Inflammatory macrophage (primary cell): ENCODE measurements at regions not wholly inside any gene's neighbourhood (a gene's known extent, or its start where the extent isn't known, plus 50 kb on each side); places are given as distances from the start of the nearest gene placed in this dataset.

Experiments
- DNase-seq, 2 donors: peaks; one replicate each; pipeline ENCODE4 v3.0.0-alpha.2; 2020 to 2022

DNA sequence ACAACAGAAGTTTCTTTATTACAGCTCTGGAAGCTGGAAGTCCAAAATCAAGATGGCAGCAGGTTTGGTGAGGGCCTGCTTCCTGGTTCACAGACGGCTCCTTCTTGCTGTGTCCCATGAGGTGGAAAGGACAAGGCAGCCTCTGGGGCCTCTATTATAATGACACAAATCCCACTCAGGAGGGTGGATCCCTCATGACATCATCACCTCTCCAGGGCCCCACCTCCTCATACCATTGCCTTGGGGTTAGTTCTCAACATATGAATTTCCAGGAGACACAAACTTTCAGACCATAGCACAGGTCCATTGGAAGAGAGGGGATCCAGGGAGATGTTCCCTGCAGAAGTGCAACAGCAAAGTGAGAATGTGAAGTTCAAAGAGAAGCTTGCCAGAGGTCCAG lies 202.8 kb downstream of the TFCP2L1 start:
- DNase-seq: no peak

DNA sequence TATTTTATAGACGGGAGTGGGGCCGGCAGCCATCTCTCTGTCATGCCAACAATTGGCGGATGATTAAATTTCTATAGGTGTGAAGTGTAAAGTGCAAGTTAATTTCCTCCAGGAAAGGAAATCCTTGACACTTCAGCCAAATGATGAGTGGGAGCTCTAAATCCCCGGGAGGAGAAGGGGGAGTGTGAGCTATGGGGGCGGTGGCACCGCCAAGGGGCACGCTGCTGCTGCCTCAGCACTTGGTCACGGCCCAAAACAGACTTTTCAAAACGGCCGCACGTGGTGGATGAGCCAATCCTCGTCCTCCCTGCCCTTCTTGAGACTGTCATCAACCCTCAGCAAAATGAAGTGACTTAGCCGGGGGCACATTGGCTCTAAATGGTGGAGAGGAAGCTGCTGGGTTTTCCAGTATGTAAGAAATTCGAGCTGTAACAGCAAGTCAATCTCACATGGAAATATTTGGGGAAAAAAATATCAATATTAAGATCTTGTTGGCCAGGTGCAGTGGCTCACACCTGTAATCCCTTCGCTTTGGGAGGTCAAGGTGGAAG lies 200.8 kb downstream of the TFCP2L1 start:
- DNase-seq: no peak

DNA sequence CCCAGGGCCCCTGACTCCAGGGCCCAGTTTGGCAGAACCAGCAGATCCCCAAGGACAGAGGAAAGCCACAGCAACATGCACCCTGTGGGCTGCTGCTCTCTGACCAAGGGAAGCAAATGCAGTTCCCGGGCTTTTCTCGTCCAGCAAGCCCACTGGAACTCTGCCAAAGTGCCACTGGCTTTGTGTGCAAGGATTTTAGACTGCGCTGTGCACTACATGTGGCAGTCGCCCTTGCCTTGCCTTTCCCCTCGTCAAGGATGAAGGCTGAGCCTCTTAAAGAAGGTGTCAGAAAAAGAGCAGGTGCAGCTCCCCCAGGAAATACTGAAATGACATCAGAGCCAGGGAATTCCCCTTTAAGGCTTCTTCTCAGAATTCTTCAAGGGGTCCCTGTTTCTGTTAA lies 199.2 kb downstream of the TFCP2L1 start:
- no peak for DNase-seq

DNA sequence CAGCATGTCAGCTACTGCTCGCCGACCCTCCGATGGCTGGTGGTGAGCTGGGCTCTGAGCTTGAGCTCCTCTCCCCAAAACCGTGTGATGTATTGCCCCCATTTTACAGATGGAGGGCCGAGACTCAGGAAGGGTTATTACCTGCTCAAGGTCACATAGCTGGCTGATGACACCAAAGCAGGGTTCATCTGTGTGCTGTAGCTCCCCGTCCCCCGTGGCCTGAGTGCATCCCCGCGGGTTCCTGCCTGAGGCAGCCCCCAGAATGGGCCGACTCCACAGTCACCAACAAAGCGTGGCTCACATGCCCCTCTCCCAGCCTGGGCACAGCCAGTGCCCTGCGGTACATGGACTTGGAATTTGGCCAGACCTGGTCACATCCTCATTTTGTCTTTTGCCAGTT lies 198.6 kb downstream of the TFCP2L1 start:
- no peak for DNase-seq

DNA sequence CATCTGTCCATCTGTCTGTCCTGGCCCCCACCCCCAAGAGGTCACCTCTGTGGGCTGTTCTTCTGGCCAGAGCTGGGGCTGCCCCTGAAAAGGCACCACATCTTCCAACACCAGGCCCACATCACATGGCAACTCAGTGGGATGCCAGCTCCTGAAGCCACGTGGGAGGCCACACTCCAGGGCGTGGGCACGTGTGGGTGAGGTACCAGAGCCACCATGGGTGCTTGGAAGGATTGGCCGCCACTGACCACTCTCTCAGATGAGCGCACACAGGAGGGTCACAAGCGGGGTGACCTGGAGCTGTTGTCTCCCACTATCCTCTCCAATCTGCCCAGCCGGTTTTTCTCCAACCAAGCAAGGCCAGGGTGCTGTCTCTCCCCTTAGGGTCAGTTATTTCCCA lies 197.9 kb downstream of the TFCP2L1 start:
- no peak for DNase-seq

DNA sequence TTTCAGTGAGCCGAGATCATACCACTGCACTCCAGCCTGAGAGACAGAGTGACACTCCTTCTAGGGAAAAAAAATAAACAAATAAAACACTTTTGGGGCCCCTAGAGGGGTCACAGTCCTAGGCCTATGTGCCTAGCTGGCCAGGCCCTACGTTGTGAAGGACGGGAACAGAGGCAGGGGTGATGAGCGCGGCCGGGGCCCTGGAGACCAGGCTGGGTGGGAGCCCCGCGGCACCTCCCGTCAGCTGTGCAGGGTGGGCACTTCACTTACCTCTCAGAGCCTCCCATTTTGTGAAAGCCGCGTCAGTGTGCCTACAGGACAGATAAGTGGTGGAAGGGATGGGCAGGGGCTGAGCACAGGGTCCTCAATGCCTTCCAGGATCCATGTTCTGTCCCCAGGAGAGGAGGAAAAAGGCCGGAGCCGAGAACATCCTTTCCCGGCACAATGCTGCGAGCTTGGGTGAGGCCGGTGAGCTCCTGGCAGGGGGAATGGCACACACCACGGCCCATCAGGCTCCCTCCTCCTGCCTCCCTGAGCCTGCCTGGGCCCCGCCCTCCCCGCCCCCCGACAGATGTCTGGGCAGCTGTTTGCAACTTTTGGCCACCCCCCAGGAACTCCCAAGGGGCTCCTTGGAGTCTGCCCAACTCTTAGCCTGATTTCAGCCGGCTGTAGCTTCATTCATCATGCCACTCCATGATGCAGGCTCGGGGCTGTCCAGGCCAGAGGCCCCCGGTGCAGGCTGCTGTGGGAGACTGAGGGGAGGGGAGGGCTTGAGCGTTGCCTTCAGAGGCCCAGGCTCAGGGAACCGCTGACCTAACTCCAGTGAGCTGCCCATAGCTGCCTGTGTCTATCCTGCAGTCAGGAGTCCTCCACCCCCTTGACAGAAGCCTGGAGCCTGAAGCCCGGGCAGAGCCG lies 196.5 kb downstream of the TFCP2L1 start:
- DNase-seq: no peak

DNA sequence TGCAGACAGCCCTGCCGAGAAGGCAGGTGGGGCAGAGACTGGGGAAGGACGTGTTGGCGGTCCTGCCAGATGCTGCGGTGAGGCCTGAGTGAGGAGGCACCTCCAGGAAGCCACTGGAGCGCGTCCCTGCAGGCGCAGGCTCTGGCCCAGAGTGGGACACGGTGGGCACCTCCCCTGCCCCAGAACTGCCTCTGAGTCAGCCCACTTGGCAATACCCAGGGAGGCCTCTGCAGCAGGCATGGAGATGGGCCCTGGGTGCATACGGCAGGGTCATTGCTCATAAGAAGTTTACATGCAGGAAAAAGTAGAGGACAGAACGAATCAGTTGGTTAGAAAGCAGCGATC lies 195.9 kb downstream of the TFCP2L1 start:
- DNase-seq: no peak

- no peak for DNase-seq
These were observed 194.8 kb downstream of the TFCP2L1 start for GRCh38 chr2:121090088-121090715.

DNA sequence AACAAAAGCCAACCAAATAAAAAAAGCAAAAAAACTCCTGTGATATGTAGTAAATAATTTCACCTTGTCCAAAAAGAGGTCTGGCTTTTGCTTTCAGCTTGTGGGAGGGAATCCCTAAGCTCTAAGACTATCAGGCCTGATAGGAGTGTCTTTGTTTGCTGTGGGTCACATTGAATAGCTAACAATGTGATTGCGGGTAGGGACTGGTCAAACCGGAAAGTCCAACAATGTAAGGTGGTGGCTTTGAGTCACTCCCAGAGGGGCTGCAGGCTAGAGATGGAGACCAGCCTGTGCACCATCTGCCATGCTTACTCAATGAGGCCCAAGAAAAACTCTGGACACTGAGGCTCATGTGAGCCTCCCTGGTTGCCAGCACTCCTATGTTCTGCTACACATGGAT lies 192.9 kb downstream of the TFCP2L1 start:
- no peak for DNase-seq

- no peak for DNase-seq
These were observed 191.3 kb downstream of the TFCP2L1 start for GRCh38 chr2:121093692-121094091.

DNA sequence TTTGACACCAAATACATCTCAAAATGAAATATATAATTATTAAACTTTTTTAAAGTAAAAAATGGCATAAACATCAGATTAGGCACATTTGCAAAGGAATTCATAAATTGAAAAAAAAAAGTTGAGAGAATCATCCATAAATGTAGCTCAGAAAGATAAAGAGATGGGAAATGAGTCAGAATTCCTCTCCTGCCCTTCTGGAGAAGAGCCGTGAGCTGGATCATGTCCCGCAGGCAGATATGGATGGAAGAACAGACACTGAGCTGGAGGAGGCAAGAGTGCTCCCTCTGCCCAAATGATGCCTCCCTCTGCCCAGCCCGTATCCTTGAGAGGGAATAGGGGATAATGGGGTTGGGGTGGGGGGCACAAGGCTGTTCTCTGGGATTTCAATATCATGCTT lies 190.9 kb downstream of the TFCP2L1 start:
- DNase-seq: no peak

DNA sequence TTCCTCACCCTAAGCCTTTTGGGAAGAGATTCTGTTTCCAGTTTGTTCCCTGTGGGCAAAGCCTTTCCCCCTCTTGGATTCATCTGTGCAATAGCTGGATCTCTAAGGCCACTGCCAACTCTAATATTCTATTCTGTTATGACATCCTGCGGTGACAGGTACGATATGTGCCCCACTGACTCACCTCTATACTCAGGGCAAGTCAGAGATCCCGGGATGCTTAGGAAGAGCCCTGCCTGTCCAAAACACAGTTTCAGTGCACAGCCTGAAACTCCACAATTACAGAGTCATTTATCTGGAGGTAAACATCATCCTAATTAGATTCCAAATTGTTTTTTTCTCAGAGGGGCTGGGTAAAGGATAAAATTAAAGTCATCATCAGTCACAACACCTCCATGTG lies 190.2 kb downstream of the TFCP2L1 start:
- DNase-seq: no peak

- DNase-seq: peak; percentile 33 to 65
These were observed 189.5 kb downstream of the TFCP2L1 start for GRCh38 chr2:121095257-121096080.

DNA sequence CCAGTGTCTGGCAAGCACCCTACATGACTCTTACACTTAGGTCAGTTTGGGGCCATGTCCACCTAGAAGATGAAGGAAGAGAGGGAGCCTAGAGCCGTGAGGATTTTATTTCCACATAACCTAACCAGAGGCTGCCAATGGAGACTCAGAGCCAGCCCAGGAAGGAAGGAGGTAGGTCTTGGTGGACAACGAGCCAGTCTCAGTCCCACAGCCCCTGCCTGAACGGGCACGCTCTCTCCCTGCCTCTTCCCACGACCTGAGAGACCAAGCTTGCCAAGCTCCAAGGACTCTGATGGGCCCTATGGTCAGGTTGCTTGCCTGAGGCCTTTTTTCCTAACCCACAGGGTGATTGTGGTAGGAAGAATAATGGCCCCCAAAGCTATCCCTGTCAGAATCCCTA lies 188.4 kb downstream of the TFCP2L1 start:
- no peak for DNase-seq

- DNase-seq: no peak
These were observed 186.4 kb downstream of the TFCP2L1 start for GRCh38 chr2:121098556-121098955.

- DNase-seq: no peak
These were observed 185.4 kb downstream of the TFCP2L1 start for GRCh38 chr2:121099329-121100290.

- DNase-seq: no peak
These were observed 183.8 kb downstream of the TFCP2L1 start for GRCh38 chr2:121101093-121101715.

DNA sequence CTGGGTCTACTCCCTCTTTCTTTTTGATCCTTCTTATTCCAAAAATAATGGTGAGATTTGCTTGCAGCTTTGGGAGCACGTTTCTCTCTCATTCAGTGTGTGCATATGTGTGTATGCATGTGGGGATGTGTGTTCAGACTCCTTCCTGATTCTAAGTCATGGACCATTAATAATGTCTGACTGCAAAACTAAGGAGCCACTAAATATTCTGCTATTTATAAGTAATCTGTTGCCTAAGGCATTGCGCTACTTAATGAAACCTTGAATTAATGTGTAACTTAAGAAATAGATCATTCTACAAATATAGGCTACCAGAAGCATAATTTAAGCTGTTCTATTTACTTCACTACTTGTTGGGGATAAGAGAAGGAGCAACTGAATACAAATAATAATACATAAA lies 182.1 kb downstream of the TFCP2L1 start:
- no peak for DNase-seq

- peak; percentile 29 to 65 for DNase-seq
These were observed 181.0 kb downstream of the TFCP2L1 start for GRCh38 chr2:121103960-121104359.

GRCh38 chr2:121104721-121105141 lies 180.3 kb downstream of the TFCP2L1 start:
- DNase-seq: no peak

DNA sequence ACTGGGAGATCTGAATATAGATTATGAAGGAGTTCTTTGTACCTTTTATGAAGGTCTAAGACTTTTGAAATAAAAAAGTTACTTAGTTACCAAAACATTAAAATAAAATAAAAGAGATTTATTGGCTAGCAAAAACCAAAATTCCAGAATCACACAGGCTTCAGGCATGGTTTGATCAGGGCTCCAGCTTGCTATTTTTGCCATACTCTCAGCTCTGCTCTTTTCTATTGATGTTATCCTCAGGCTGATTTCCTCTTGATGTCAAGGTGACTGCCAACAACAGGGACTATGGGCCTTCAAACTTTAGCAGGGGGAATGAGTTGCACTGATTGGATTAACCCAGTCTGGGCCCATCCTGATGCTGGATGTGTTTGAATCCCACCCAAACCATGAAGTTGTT lies 174.1 kb downstream of the TFCP2L1 start:
- no peak for DNase-seq
